Coronary artery (tissue), 2 donors: ENCODE measurements at regions not wholly inside any gene's neighbourhood (a gene's known extent, or its start where the extent isn't known, plus 50 kb on each side); places are given as distances from the start of the nearest gene placed in this dataset.

ENCODE experiments used
- DNase-seq: peaks from one replicate; pipeline ENCODE4 v3.0.0-alpha.2; 2017; ENCODE audit warnings: low spot score
- H3K27ac ChIP-seq, 2 donors: fragments of 200-600 bp; sonication (generic); one replicate each; pipeline ENCODE4 v1.5.1; 2016 to 2019
- H3K4me3 ChIP-seq: fragments of 200-600 bp; sonication (generic); 2 replicates; pipeline ENCODE4 v1.5.1; 2016; ENCODE audit warnings: mild to moderate bottlenecking, moderate library complexity
- CTCF ChIP-seq: fragments of 200-600 bp; sonication (generic); IDR thresholded peaks from one replicate; pipeline ENCODE4 v1.5.1; 2019; ENCODE audit warnings: antibody characterized with exemption

GRCh38 chr2:215505044-215505786 is 69.3 kb upstream of the FN1 start:
- H3K27ac ChIP-seq: peak overlapping the region; percentile 38 to 52
- peak overlapping the region; percentile 11 for H3K4me3 ChIP-seq
- no peak for DNase-seq
- TF ChIP-seq CTCF: no peak

- no peak for DNase-seq
- TF ChIP-seq CTCF: no peak
- peak overlapping the region; percentile 38 to 52 for H3K27ac ChIP-seq
- H3K4me3 ChIP-seq: no peak overlapping the region
Measured at GRCh38 chr2:215504547-215504946, 68.7 kb upstream of the FN1 start.

GRCh38 chr2:215503381-215503780 is 67.5 kb upstream of the FN1 start:
- no peak for TF ChIP-seq CTCF
- no peak for DNase-seq
- H3K27ac ChIP-seq: no peak overlapping the region
- no peak overlapping the region for H3K4me3 ChIP-seq

- TF ChIP-seq CTCF: no peak
- Histone ChIP-seq H3K4me3 (no peak overlapping the region), H3K27ac (no peak overlapping the region)
- no peak for DNase-seq
Measured at GRCh38 chr2:215500466-215500865, 64.6 kb upstream of the FN1 start.

- no peak overlapping the region for H3K27ac ChIP-seq
- H3K4me3 ChIP-seq: no peak overlapping the region
- no peak for TF ChIP-seq CTCF
- DNase-seq: no peak
Measured at GRCh38 chr2:215499331-215499730, 63.5 kb upstream of the FN1 start.

- Histone ChIP-seq H3K4me3 (no peak overlapping the region), H3K27ac (no peak overlapping the region)
- DNase-seq: no peak
- no peak for TF ChIP-seq CTCF
Measured at GRCh38 chr2:215498431-215498830, 62.6 kb upstream of the FN1 start.

- no peak for TF ChIP-seq CTCF
- H3K27ac ChIP-seq: no peak overlapping the region
- H3K4me3 ChIP-seq: no peak overlapping the region
- no peak for DNase-seq
Measured at GRCh38 chr2:215493376-215493775, 57.5 kb upstream of the FN1 start.
